ENCODE measurements at regions not wholly inside any gene's neighbourhood (a gene's known extent, or its start where the extent isn't known, plus 50 kb on each side); places are given as distances from the start of the nearest gene placed in this dataset.

DNA sequence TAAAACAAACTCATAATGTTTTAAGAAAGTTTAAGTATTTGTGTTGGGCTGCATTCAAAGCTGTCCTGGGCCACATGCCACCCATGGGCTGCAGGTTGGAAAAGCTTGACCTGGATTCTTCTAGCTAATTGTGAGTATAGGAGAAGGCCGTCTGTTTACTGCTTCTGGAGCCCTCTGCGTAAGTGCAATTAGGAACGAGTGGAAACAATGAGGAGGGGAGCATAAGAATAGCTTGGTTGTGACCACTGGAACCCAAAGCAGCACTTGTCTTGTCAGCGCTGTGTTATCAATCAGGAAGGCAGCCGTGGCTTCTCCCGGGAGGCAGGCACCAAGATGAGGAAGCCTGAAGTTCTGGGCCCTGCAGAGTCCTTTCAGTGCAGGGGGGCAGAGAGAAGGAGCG lies 110.4 kb upstream of the MBNL2 start:
- H3K4me1 ChIP-seq (ENCODE audit: insufficient read depth, low read length): peaks cover 13% of the 10 kb centered on the region
- POLR2A ChIA-PET: no interaction called here
- no peak overlapping the region for H3K4me3 ChIP-seq (replicated peaks in 1 of 3; ENCODE audit: insufficient read depth in 1 of 3, low read depth in 2 of 3, low read length in 3 of 3)
- no peaks in the 10 kb centered on the region for H3K9me3 ChIP-seq (ENCODE audit: low read length)
- FAIRE-seq: no peak
- H3K4me2 ChIP-seq (ENCODE audit: low read depth, low read length): no peak overlapping the region
- DNase-seq (ENCODE audit: low spot score): no peak
- CTCF ChIA-PET (ENCODE audit: low intra/inter-chr PET ratio, low total read pairs): no interaction called here
- intact Hi-C loops (cut with micrococcal nuclease; ENCODE audit: unreplicated experiment) (loop anchor here (5.0 kb wide), 1 partner anchor 834 kb away; no protein-coding TSS in a partner anchor), in situ Hi-C loops (cut with HindIII; ENCODE audit: extremely low pct_ligation_motif_present, low pct_unique_long_range_greater_than_20kb) (loop anchor here (5.0 kb wide), 2 partner anchors 101 to 236 kb away; no protein-coding TSS in a partner anchor)
- no peak overlapping the region for H3K27ac ChIP-seq (ENCODE audit: extremely low read length, insufficient read depth, low read length)
- 83% methylated on average over 6 of the region's 7 CpGs for WGBS (ENCODE audit: low lambda C conversion rate)
- TF ChIP-seq SETDB1 (CRISPR knock-in tag; IDR thresholded peaks at IDR 0.05; ENCODE audit: borderline replicate concordance) (no peak), FIP1L1 (IDR thresholded peaks at IDR 0.05; ENCODE audit: borderline replicate concordance, insufficient read depth, low read depth, low read length) (no peak), PHF20 (CRISPR knock-in tag; IDR thresholded peaks at IDR 0.05) (no peak), TBL1XR1 (IDR thresholded peaks at IDR 0.05; ENCODE audit: borderline replicate concordance, low read length, partially characterized antibody) (no peak), KLF15 (CRISPR knock-in tag; IDR thresholded peaks at IDR 0.05; ENCODE audit: borderline replicate concordance) (no peak), KAT2B (IDR thresholded peaks at IDR 0.05; ENCODE audit: borderline replicate concordance, low read depth, low read length) (no peak), STAT5B (CRISPR knock-in tag; IDR thresholded peaks at IDR 0.05) (no peak), ZNF235 (CRISPR knock-in tag; IDR thresholded peaks at IDR 0.05; ENCODE audit: borderline replicate concordance) (no peak)
- TF ChIP-seq, protein P1, sequence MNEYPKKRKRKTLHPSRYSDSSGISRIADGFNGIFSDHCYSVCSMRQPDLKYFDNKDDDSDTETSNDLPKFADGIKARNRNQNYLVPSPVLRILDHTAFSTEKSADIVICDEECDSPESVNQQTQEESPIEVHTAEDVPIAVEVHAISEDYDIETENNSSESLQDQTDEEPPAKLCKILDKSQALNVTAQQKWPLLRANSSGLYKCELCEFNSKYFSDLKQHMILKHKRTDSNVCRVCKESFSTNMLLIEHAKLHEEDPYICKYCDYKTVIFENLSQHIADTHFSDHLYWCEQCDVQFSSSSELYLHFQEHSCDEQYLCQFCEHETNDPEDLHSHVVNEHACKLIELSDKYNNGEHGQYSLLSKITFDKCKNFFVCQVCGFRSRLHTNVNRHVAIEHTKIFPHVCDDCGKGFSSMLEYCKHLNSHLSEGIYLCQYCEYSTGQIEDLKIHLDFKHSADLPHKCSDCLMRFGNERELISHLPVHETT (CRISPR knock-in tag; conservative IDR thresholded peaks at IDR 0.05): no peak
- TF ChIP-seq, protein P2, sequence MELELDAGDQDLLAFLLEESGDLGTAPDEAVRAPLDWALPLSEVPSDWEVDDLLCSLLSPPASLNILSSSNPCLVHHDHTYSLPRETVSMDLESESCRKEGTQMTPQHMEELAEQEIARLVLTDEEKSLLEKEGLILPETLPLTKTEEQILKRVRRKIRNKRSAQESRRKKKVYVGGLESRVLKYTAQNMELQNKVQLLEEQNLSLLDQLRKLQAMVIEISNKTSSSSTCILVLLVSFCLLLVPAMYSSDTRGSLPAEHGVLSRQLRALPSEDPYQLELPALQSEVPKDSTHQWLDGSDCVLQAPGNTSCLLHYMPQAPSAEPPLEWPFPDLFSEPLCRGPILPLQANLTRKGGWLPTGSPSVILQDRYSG (CRISPR knock-in tag; IDR thresholded peaks at IDR 0.05): no peak
- TF ChIP-seq, protein P3, sequence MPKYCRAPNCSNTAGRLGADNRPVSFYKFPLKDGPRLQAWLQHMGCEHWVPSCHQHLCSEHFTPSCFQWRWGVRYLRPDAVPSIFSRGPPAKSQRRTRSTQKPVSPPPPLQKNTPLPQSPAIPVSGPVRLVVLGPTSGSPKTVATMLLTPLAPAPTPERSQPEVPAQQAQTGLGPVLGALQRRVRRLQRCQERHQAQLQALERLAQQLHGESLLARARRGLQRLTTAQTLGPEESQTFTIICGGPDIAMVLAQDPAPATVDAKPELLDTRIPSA (CRISPR knock-in tag; IDR thresholded peaks at IDR 0.05; ENCODE audit: borderline replicate concordance): no peak
- TF ChIP-seq, protein P4, sequence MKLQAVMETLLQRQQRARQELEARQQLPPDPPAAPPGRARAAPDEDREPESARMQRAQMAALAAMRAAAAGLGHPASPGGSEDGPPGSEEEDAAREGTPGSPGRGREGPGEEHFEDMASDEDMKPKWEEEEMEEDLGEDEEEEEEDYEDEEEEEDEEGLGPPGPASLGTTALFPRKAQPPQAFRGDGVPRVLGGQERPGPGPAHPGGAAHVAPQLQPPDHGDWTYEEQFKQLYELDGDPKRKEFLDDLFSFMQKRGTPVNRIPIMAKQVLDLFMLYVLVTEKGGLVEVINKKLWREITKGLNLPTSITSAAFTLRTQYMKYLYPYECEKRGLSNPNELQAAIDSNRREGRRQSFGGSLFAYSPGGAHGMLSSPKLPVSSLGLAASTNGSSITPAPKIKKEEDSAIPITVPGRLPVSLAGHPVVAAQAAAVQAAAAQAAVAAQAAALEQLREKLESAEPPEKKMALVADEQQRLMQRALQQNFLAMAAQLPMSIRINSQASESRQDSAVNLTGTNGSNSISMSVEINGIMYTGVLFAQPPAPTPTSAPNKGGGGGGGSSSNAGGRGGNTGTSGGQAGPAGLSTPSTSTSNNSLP (IDR thresholded peaks at IDR 0.05; ENCODE audit: low read depth, low read length): no peak
- H4K20me1 ChIP-seq (ENCODE audit: insufficient read depth, low read length): no peaks in the 10 kb centered on the region
- no peak overlapping the region for H3K9ac ChIP-seq (ENCODE audit: insufficient read depth, low read depth, low read length)
- no peaks in the 10 kb centered on the region for H3K36me3 ChIP-seq (replicated peaks in 1 of 2; ENCODE audit: control insufficient read depth in 1 of 2, insufficient read depth in 2 of 2, low read length in 2 of 2)
- no peak overlapping the region for H2AFZ ChIP-seq (ENCODE audit: low read length)
- no peaks in the 10 kb centered on the region for H3K79me2 ChIP-seq (ENCODE audit: insufficient read depth, low read length)
- BruUV-seq (replicated peaks): no TSS peak
- peaks cover 0 to 7% of the 10 kb centered on the region in 2 experiments; a peak in 3 of 5 replicates for H3K27me3 ChIP-seq (ENCODE audit: control insufficient read depth in 1 of 2, insufficient read depth in 2 of 2, low read length in 2 of 2)
- ATAC-seq: no peak
